ENCODE measurements at regions not wholly inside any gene's neighbourhood (a gene's known extent, or its start where the extent isn't known, plus 50 kb on each side); places are given as distances from the start of the nearest gene placed in this dataset.

- ChIA-PET RAD21 (ENCODE audit: low non-redundant PET in 1 of 2, low total read pairs in 2 of 2, uncharacterized antibody in 2 of 2, unreplicated experiment in 2 of 2) (no interaction called here), POLR2A (no interaction called here), CTCF (no interaction called here)
- Histone ChIP-seq H3K27me3 (ENCODE audit: insufficient read depth, low read length) (no peaks in the 10 kb centered on the region), H3K9ac (ENCODE audit: low read length) (no peak overlapping the region), H3K4me2 (ENCODE audit: low read length) (no peak overlapping the region), H4K20me1 (ENCODE audit: insufficient read depth) (no peaks in the 10 kb centered on the region), H3K36me3 (ENCODE audit: control insufficient read depth in 1 of 2, insufficient read depth in 2 of 2, low read length in 2 of 2) (no peaks in the 10 kb centered on the region), H2AFZ (ENCODE audit: low read depth, low read length, poor library complexity, severe bottlenecking) (no peak overlapping the region), H3K9me2 (ENCODE audit: insufficient read depth) (no peaks in the 10 kb centered on the region), H3K4me3 (replicated peaks in 1 of 2; ENCODE audit: low read depth in 1 of 2, low read length in 2 of 2) (no peak overlapping the region), H3K79me2 (ENCODE audit: insufficient read depth, low read length) (no peaks in the 10 kb centered on the region), H3K27ac (ENCODE audit: low read depth, low read length) (no peak overlapping the region), H3K4me1 (ENCODE audit: control insufficient read depth in 1 of 2, insufficient read depth in 2 of 2, low read length in 2 of 2) (no peaks in the 10 kb centered on the region), H3K9me3 (ENCODE audit: control insufficient read depth in 1 of 2, insufficient read depth in 1 of 2, low read depth in 1 of 2, low read length in 2 of 2) (peaks cover 24 to 36% of the 10 kb centered on the region in 2 experiments)
- ATAC-seq = no peak
- TF ChIP-seq MAX (IDR thresholded peaks at IDR 0.05) = no peak
- no peak for TF ChIP-seq RAD21 (IDR thresholded peaks at IDR 0.05; ENCODE audit: low read depth)
- no peak for TF ChIP-seq FOSL1 (IDR thresholded peaks at IDR 0.05; ENCODE audit: low read depth)
- no peak for TF ChIP-seq ZNF274 (IDR thresholded peaks at IDR 0.05; ENCODE audit: low read depth, low read length)
- no peak for TF ChIP-seq TCF7L2 (IDR thresholded peaks at IDR 0.05; ENCODE audit: borderline replicate concordance, extremely low read depth, insufficient read depth, insufficient read length)
- TF ChIP-seq JUND (IDR thresholded peaks at IDR 0.05) = no peak
- no peak for TF ChIP-seq POLR2A (IDR thresholded peaks at IDR 0.05; ENCODE audit: borderline replicate concordance, extremely low read depth, insufficient read depth, insufficient read length)
- TF ChIP-seq EZH2 (IDR thresholded peaks at IDR 0.05) = no peak
- no peak for TF ChIP-seq POLR2AphosphoS5 (IDR thresholded peaks at IDR 0.05; ENCODE audit: low read depth, low read length)
- TF ChIP-seq REST (IDR thresholded peaks at IDR 0.05; ENCODE audit: low read depth) = no peak
- intact Hi-C loops (cut with micrococcal nuclease) = no loop called here
- DNase-seq (ENCODE audit: low read depth, low spot score) = no peak
- BruUV-seq (replicated peaks) = no TSS peak
Observed at GRCh38 chr10:108861181-108861754, 1062.0 kb downstream of the XPNPEP1 start.

Data from HCT116 (cell line).